ENCODE measurements at regions not wholly inside any gene's neighbourhood (a gene's known extent, or its start where the extent isn't known, plus 50 kb on each side); places are given as distances from the start of the nearest gene placed in this dataset.

DNA sequence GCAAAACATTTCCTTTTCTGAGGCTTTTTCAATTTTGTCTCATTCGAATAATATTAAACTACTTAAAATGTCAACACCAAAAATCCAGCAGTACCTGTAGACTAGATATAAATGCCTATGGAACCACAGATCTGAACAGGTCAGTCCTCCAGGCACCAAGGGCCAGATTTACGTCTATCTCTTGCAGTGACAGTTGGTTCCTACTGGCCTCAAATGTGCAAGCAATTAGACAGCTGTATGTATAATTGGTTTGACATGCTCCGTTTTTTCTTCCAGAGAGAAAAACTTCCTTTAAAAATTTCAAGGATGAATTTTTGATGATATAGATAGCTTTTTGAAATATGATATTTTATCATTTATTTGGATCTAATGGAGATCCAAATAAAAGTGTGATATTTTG, 443.8 kb upstream of the POU3F3 start:
- no peak overlapping the region for H3K9ac ChIP-seq

DNA sequence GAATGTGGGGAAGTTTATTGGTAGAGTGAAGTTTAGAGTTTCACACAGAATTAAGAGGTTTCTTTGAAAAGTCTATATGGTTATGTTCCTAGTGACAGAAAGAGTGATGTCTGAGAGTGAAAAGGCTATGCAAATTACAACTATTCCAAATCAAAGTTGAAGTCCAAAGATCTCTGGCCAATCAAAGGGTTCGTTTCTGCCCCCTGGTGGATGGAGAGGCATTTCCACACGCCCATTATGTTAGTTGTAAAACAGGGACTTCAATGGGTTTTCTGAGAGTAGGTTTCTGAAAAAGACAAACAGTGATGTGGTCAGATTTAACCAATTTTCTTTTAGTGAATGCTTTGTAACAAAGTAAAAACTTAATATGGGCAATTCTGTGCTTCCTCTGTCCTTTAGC, 441.5 kb upstream of the POU3F3 start:
- TF ChIP-seq, protein P1, sequence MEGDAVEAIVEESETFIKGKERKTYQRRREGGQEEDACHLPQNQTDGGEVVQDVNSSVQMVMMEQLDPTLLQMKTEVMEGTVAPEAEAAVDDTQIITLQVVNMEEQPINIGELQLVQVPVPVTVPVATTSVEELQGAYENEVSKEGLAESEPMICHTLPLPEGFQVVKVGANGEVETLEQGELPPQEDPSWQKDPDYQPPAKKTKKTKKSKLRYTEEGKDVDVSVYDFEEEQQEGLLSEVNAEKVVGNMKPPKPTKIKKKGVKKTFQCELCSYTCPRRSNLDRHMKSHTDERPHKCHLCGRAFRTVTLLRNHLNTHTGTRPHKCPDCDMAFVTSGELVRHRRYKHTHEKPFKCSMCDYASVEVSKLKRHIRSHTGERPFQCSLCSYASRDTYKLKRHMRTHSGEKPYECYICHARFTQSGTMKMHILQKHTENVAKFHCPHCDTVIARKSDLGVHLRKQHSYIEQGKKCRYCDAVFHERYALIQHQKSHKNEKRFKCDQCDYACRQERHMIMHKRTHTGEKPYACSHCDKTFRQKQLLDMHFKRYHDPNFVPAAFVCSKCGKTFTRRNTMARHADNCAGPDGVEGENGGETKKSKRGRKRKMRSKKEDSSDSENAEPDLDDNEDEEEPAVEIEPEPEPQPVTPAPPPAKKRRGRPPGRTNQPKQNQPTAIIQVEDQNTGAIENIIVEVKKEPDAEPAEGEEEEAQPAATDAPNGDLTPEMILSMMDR (conservative IDR thresholded peaks at IDR 0.05; ENCODE audit: low read depth, low read length): peak; percentile 70
- Histone ChIP-seq H4K20me1 (ENCODE audit: insufficient read depth) (no peaks in the 10 kb centered on the region), H3K36me3 (ENCODE audit: insufficient read depth) (no peaks in the 10 kb centered on the region), H2AFZ (ENCODE audit: low read depth) (no peak overlapping the region), H3K4me2 (no peak overlapping the region), H3K27me3 (ENCODE audit: insufficient read depth, low read depth) (no peaks in the 10 kb centered on the region), H3K27ac (no peak overlapping the region), H3K4me3 (IDR thresholded peaks at IDR 0.05; ENCODE audit: insufficient read depth, low read depth, low read length) (no peak overlapping the region), H3K9ac (no peak overlapping the region), H3K79me2 (ENCODE audit: insufficient read depth, low read depth) (no peaks in the 10 kb centered on the region), H3K4me1 (ENCODE audit: low read depth, poor library complexity, severe bottlenecking) (no peaks in the 10 kb centered on the region)

More for the DNA sequence above, 443.8 kb upstream of the POU3F3 start:
- Histone ChIP-seq H3K4me1 (ENCODE audit: low read depth, poor library complexity, severe bottlenecking) (no peaks in the 10 kb centered on the region), H3K36me3 (ENCODE audit: insufficient read depth) (no peaks in the 10 kb centered on the region), H3K27me3 (ENCODE audit: insufficient read depth, low read depth) (no peaks in the 10 kb centered on the region), H2AFZ (ENCODE audit: low read depth) (no peak overlapping the region), H3K27ac (no peak overlapping the region), H3K4me2 (no peak overlapping the region), H3K4me3 (IDR thresholded peaks at IDR 0.05; ENCODE audit: insufficient read depth, low read depth, low read length) (no peak overlapping the region), H4K20me1 (ENCODE audit: insufficient read depth) (no peaks in the 10 kb centered on the region), H3K79me2 (ENCODE audit: insufficient read depth, low read depth) (no peaks in the 10 kb centered on the region)
- TF ChIP-seq, protein P1 (conservative IDR thresholded peaks at IDR 0.05; ENCODE audit: low read depth, low read length): no peak

DNA sequence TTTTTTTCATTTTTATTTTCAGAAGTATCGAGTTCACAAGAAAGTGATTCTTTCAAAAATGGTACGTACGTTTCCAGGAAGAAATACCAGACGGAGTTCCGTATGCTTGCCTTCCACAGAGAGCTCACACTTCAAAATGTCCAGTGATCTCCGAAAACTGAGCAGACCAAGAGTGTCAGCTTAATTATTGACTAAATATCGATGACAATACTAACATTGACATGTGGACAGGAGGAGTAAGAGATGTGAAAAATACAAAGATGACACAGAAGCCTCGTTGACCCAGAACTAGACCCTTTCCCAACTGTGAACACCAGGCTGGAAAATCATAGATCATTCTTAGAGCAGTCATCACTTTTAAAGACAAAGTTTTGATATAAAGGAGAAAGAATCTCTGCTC, 440.0 kb upstream of the POU3F3 start:
- no peaks in the 10 kb centered on the region for H3K79me2 ChIP-seq (ENCODE audit: insufficient read depth, low read depth)
- H3K9ac ChIP-seq: no peak overlapping the region
- no peaks in the 10 kb centered on the region for H3K27me3 ChIP-seq (ENCODE audit: insufficient read depth, low read depth)
- no peaks in the 10 kb centered on the region for H3K4me1 ChIP-seq (ENCODE audit: low read depth, poor library complexity, severe bottlenecking)
- H4K20me1 ChIP-seq (ENCODE audit: insufficient read depth): no peaks in the 10 kb centered on the region
- H3K4me3 ChIP-seq (IDR thresholded peaks at IDR 0.05; ENCODE audit: insufficient read depth, low read depth, low read length): no peak overlapping the region
- no peaks in the 10 kb centered on the region for H3K36me3 ChIP-seq (ENCODE audit: insufficient read depth)
- H3K27ac ChIP-seq: no peak overlapping the region
- no peak overlapping the region for H2AFZ ChIP-seq (ENCODE audit: low read depth)
- TF ChIP-seq, protein P1 (conservative IDR thresholded peaks at IDR 0.05; ENCODE audit: low read depth, low read length): no peak
- no peak overlapping the region for H3K4me2 ChIP-seq

DNA sequence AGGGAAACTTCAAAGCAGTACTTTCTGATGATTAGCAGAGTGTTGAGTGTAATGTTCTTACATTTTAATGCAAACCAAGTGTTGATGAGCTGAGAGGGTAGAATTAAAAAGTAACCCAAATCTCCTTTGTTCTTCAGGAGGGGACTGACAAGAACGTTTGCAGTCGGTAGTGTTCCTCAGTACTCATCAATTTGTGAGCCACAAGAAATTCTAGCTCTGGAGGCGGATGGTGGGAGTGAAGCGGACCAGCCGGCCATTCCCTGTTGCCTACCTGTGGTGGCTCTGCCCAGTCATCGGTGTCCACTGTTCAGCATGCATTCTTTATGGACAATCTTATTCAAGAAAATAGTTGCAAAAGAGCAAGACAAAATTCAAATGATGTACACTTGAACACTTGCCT, 438.6 kb upstream of the POU3F3 start:
- Histone ChIP-seq H3K27me3 (ENCODE audit: insufficient read depth, low read depth) (no peaks in the 10 kb centered on the region), H3K27ac (no peak overlapping the region), H3K4me2 (no peak overlapping the region), H3K36me3 (ENCODE audit: insufficient read depth) (no peaks in the 10 kb centered on the region), H4K20me1 (ENCODE audit: insufficient read depth) (no peaks in the 10 kb centered on the region), H3K4me3 (IDR thresholded peaks at IDR 0.05; ENCODE audit: insufficient read depth, low read depth, low read length) (no peak overlapping the region), H3K79me2 (ENCODE audit: insufficient read depth, low read depth) (no peaks in the 10 kb centered on the region), H2AFZ (ENCODE audit: low read depth) (no peak overlapping the region), H3K9ac (no peak overlapping the region), H3K4me1 (ENCODE audit: low read depth, poor library complexity, severe bottlenecking) (no peaks in the 10 kb centered on the region)
- TF ChIP-seq, protein P1 (conservative IDR thresholded peaks at IDR 0.05; ENCODE audit: low read depth, low read length): no peak
